Inferior parietal cortex (tissue), 1 donor: ENCODE measurements at regions not wholly inside any gene's neighbourhood (a gene's known extent, or its start where the extent isn't known, plus 50 kb on each side); places are given as distances from the start of the nearest gene placed in this dataset.
"Not testable (repeated sequence)": the region's sequence is repeated elsewhere in the genome, so short reads cannot be mapped to it uniquely, and the experiment has no call there.

ENCODE experiments used
- DNase-seq: peaks from one replicate; pipeline ENCODE4 v3.0.0-alpha.2; 2016; ENCODE audit errors: extremely low spot score

DNA sequence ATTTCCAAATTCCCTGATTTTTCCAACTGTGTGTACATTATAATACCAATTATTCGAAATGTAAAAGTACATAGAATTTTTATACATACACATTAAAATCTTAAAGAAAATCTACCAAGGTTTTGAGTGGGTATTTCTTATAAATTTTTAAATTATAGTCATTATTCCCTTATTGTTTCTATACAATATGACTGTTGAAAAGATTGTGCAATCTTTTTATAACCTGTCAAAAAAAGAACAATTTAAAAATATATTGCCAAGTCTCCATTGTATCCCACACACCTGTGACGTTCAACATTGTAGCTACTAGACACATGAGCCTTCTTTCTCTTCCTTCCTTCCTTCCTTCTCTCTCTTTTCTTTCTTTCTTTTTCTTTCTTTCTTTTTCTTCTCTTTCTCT is 473.2 kb upstream of the CHRM3 start:
- DNase-seq: no peak

DNA sequence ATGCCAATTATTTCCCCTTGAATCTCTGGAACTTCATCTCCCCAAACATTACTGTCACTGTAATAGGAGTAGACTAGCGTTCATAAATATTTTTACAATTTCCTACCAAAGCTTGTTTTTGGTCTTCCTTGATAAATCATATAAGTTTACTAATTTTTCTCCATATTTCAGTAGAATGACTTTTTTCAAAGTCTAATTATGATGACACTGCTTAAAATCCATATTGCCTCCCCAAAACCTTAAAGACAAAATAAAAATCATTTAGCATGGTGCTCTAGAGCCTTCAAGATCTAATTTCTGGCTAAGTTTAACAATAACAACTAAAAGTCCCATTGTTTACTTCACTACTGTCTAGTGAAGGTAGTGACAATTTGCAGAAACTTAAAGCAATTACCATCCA is 474.2 kb upstream of the CHRM3 start:
- DNase-seq: no peak

DNA sequence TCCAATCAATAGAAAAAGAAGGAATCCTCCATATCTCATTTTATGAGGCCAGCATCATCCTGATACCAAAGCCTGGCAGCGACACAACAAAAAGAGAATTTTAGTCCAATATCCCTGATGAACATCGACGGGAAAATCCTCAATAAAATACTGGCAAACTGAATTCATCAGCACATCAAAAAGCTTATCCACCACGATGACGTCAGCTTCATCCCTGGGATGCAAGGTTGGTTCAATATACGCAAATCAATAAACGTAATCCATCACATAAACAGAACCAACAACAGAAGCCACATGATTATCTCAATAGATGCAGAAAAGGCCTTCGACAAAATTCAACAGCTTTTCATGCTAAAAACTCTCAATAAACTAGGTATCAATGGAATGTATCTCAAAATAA is 483.6 kb upstream of the CHRM3 start:
- not testable (repeated sequence) for DNase-seq

DNA sequence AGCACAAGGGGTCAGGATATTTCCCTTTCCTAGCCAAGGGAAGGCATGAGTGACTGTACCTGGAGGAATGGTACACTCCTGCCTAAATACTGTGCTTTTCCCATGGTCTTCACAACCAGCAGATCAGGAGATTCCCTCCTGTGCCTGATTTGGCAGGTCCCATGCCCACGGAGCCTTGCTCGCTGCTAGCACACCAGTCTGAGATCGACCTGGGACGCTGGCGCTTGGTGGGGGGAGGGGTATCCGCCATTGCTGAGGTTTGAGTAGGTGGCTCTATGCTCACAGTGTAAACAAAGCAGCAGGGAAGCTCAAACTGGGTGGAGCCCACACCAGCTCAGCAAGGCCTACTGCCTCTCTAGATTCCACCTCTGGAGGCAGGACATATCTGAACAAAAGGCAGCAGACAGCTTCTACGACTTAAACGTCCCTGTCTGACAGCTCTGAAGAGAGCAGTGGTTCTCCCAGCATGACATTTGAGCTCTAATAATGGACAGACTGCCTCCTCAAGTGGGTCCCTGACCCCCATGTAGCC is 486.0 kb upstream of the CHRM3 start:
- no peak for DNase-seq

DNA sequence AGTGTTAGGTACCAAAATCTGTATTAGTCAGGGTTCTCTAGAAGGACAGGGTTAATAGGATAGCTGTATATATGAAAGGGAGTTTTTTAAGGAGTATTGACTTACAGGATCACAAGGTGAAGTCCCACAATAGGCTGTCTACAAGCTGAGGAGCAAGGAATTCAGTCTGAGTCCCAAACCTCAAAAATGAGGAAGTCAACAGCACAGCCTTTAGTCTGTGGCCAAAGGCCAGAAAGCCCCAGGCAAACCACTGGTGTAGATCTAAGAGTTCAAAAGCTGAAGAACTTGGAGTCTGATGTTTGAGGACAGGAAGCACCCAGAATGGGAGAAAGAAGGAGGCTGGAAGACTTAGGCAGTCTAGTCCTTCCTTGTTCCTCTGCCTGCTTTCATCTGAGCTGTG is 487.5 kb upstream of the CHRM3 start:
- no peak for DNase-seq

DNA sequence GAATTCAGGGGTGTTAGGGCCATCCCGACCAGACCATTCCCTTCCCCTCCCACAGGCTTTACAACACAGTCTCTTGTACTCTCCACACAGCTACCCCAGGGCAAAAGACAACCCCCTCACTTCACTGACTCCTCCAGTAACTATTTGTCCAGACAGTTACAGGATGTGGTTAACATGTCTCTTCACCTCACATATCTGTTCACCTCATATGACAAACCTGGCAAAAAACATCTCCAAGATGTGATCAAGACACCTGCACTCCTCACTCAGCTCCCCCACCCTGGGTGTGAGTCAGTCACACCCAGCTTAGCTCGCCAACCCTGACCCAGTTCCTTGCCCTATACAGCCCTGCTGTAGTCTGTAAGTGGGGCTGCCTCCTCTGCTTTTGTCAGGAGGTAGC is 490.5 kb upstream of the CHRM3 start:
- DNase-seq: no peak

DNA sequence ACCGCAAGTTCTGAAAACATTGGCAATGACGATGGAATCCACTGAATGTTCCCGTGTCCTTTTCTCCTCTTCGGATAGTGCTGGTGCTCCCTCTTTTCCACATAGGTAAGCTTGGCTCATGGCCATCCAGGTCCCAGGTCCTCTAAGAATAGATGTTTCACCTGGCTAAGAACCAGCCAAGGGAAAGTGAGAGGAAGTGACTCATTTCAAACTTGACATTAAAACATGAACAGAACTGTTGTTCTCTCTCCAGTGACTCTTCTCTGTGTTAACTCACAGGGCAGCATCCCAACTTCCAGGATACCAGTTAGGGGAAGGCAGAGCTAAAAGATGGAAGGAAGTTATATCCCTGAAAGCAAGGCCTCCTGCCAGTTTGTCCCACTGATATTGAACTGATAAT is 493.8 kb upstream of the CHRM3 start:
- DNase-seq: no peak

DNA sequence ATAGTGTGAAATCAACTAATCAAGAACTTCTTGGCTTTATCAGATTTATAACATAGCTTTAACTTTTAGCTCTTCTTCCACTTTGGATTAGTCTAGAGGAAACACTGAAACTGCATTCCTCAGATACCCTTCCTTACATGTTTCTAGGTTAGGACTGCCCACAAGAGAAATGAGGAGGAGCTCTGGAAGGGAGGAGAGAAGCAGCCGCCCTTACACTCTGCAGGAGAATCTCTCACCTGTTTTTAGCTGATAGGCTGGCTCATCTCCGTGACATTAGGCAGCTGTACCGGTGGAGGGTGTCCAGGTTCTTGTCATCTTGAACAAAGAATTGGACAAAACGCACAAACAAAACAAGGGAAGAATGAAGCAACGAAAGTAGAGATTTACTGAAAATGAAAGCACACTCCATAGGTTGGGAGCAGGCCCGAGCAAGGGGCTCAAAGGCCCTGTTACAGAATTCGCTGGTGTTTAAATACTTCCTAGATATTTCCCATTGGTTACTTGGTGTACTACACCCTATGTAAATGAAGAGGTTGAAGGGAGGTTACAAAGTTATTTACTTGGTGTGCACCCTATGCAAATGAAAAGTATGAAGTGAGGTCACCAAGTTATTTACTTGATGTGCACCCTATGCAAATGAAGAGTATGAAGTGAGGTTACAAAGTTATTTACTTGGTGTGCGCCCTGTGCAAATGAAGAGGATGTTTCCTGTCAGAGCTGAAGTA is 524.9 kb upstream of the CHRM3 start:
- no peak for DNase-seq

DNA sequence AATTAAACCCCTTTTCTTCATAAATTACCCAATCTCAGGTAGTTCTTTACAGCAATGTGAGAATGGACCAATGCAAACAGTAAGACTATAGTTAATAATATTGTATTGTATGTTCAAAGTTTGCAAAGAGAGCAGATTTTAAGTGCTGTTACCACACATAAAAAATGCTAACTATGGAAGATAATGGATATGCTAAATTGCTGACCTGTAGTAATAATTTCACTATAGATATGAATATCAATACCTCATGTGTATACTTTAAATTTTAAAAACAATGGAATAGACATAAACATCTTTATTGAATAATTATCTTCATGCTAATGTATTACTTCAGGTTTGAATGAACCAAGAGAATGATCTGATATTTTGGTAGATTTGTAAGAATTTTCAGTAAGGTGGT is 552.4 kb upstream of the CHRM3 start:
- DNase-seq: no peak

DNA sequence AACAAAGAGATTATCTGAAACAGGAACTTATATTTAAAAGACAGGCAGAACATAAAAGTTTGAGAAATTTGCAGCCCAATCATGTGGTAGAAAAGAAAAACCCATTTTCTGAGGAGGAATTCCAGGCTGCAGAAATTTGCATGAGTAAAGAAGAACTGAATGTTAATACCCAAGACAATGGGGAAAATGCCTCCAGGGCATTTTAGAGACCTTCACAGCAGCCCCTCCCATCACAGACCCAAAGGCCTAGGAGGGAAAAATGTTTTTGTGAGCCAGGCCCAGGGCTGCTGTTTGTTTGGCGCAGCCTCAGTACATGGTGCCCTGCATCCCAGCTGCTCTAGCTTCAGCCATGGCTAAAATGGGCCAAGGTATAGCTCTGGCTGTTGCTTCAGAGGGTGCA is 554.3 kb upstream of the CHRM3 start:
- DNase-seq: no peak

DNA sequence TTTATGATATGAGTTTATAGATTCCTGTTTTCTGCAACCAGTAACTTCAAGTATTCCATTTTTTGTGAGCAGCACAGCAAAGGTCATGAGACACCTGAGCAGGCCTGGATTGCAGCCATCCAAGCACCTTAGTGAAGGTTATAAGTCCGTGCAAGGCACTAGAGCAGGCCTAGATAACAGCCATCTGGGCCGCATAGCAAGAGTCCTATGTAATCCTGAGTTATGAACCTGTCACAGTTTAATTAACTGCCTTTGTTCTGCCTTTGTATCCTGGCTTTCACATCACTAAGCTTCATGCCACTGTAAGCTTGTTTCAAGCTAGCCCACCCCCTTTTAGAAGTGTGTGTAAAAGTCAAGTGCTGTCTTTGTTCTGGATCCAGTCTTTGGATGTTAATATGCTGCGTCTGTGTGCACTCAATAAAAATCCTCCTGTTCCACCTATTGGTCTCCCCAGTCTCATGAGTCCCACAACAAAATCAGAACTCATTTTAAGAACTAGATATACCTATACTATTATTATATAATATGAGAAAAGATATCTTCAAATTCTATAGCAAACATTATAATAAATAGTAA is 556.2 kb upstream of the CHRM3 start:
- DNase-seq: no peak

DNA sequence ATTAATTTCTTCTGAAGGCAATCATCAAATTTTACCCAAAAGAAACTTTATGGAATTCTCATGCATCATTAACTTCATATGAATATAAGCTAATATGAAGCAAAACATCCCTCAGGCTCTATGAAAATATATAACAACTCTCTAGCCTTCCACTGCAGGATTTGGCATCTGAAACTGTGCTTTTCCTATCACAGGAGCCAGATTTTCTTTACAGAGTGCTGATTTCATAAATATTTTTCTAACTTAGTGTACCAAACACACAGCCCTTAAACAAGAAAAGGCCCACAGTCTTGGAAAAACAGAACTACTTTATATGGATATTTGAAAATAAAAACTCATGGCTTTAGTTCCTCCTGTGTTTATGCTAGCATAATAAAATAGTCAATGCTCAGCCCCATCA is 559.5 kb upstream of the CHRM3 start:
- no peak for DNase-seq

DNA sequence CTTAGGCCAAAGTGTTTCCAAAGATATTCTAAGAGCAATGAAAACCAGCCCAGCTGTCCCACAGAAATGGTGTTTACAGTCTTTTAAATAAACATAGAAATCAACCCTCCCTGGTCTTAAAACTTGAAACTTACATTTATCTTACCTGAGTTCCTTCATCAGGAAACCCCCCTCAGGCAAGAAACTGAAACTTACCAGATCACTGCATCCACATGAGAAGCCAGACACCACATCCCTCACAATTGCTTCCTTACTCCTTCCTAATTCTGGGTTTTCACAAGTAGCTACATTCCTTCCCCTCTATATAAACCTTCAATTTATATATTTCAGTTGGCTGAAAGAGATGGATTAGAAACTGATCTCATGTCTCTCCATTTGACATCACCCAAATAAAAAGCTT is 563.0 kb upstream of the CHRM3 start:
- DNase-seq: no peak

DNA sequence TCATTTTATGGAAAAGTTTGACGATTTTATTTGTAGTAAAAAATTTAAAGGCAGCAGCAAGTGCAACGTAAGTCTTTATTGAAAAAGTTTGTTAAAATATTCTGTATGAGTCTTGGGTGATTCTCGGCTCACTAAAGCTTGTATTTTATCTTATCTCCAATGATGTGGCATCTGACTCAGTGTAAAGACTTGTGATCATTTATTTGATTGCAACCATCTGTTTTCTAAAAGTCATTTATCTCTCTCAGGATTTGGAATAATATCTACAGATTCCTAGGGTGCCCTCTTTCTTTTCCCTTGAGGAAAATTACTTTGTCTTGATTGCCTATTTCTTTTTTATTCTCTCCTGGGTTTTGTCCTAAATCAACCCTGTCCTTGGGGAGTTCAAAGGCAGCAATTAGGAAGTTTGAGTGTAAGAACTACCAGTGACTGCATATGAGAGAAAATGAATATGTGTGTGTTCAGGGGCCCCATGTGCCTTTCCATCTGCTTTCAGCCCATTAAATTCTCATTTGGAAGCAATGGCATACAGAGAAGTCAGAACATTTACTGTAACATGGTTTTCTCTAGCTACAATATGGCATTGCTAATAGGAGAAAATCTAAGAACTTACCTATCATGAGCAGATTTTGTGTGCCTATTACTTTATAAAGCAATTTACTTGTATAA is 575.0 kb upstream of the CHRM3 start:
- DNase-seq: no peak

DNA sequence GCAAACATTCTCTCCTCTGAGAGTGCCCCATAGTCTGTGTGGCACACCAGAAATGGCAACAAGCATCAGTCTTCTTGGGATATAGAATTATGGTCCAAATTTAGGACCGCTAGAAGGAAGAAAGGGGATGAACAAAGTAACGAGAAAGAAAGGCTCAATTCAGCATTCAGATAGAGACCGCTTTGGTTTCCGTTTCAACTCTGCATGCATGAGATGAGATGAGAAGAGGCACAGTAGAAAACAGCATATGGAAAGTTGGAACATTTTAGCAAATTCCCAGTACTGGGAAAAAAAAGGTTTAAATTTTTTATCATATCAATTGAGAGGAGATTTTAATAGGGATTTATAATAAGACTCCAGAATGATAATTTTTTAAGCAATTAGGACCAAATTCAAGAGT is 595.5 kb upstream of the CHRM3 start:
- DNase-seq: no peak

DNA sequence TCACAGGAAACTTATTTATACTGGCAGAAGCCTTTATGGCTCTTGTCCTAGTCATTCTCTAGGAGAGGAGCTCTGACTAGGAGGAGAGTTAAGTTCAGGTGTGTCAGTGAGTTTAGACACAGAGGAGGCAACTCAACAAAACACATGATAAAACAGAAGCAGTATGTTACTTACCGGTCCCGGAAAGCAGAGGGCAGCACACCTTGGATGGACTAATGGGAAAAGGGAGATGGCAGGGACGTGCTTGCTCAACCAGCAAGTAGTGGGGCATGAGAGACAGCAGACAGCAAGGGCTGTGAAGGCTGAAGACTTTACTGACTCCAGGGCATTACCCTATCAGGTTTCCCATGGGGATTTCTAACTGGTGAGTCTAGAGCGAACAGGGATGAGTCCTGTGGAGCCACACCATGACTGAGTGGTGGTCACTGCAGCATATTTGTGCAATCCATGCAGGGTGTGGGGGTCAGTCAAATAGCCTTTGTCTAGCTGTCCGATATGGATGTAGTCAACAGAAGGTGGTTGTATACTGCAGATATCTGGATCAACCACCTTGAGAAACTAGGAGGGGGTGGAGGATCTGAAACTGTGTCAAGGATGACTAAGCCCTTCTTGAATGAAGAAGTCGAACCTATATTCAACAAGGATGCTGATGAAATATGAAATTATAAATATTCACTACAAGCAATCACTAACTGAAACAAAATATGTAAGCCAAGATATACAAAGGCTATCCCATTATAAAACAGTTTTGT is 596.3 kb upstream of the CHRM3 start:
- DNase-seq: no peak

DNA sequence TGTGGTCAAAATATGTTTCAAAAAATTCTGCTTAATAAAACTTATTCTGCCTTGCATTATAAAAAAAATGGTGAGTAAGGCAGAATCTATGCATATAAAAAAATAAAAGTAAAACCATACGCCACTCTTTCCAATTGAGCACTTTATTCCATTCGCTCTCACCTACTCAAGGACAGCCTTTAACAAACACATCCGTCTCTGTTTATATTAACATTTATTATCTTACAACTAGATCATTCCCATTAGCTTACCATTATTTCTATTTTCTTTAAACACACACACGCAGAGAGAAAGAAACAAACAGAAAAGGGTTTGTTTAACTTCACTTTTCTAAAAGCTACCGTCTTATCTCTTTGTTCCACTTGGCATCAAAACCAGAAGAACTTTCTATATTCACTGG is 598.9 kb upstream of the CHRM3 start:
- no peak for DNase-seq

DNA sequence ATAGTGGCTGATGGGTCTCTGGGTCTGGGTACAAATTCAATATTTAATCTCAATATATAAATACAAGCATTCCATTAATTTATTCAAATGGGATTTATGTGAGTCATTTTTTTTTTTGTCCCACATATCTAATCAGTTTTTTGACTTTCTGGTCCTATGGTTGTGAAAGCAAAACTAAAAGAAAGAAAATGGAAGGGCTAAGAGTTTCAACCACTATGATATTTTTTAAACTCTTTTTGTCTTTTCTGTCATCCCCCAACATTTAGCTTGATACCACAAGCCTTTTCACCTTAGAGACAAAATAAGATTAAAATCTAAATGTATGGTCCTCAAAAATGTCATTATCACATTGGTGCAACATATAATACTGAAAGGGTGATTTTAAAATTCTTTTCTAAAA is 602.7 kb upstream of the CHRM3 start:
- DNase-seq: no peak

DNA sequence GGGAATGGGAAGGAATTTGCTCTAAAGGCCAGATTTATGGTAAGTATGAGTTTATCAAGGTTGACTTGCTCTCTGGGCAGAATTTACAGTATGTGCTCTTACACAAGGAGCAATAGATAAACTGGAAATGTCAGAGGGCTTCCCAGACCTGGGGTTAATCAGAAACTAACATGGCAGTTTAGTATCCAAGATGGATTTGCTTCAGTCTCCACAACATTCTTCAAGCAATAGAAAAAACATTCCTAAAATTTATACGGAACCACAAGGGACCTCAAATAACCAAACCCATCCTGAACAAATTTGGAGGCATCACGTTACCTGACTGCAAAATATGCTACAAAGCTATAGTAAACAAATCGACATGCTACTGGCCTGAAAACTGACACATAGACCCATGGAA is 606.7 kb upstream of the CHRM3 start:
- no peak for DNase-seq

DNA sequence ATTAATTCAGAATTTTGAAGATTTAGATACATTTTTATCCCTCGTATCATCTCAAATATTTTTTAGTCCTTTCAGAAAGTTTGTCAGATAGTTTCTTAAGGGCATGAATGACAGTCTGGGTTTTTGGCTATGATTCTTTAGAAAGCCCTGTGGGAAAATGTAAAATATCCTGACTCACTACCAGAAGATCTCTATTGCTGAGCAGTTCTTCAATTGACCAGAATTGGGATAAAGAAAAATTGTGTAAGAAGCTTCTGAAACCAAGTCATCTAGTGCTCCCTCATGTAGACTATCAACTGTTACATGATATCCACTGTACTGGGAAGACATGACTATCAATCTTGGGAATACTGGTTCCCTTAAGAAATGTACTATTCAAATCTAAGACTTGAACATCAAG is 608.3 kb upstream of the CHRM3 start:
- DNase-seq: no peak

DNA sequence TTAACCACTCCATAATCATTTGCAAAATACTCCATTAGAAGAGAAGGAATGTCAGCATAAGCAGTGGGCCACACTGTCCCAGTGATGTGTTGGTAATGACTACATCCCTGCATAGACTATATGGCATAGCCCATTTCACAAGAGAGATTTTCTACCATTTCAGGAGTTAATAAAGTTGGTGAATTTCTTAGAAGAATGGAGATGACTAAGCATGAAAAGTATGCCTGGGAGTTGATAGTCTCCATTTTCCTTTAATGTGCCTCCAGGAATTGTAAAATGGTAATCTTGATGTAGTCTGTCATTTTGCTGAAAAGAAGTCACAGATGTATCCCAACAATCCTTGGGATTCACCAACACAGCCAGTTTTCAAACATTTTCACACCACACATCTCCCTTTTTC is 608.8 kb upstream of the CHRM3 start:
- DNase-seq: no peak

DNA sequence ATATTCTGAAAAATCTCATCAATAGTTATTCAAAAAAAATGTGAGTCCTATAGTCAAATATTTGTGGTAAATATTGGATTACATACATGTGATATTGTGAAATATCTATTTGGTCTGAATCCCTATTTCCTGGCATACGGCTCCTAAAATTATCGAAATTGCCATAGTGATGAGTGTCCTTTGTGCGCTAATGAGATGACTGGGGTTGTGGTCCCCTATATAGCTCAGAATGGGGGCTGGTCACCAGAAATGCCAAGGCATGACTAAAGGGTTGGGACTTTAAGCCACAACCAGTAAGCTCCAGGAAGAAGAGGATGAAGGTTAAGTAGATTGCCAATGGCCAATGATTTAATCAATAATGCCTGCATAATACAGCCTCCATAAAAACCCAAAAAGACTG is 610.2 kb upstream of the CHRM3 start:
- no peak for DNase-seq

DNA sequence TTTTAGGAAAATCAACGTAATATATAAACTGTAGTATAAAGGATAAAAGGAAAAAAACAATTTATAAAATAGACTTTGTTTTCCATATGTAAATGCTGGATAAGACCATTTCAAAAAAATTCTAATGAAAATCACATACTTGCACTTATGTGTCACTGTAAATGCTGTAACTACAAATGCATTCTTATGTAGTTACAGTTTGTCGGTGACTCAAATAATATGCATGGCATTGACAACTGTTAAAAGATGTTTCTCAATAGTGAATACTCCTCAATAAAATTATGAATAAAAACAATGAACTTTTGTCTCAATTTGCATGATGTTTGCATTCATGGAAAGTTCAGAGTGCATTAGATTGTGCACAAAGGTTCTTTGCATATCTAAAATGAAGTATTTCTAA is 614.0 kb upstream of the CHRM3 start:
- no peak for DNase-seq
